GM18519 (cell line): ENCODE measurements at regions not wholly inside any gene's neighbourhood (a gene's known extent, or its start where the extent isn't known, plus 50 kb on each side); places are given as distances from the start of the nearest gene placed in this dataset.
"Not testable (repeated sequence)": the region's sequence is repeated elsewhere in the genome, so short reads cannot be mapped to it uniquely, and the experiment has no call there.

Experiments used
- ATAC-seq: cut with Tn5 transposase; IDR thresholded peaks from one replicate; pipeline ENCODE4 v1.9.1; 2021; ENCODE audit warnings: mild to moderate bottlenecking, moderate library complexity; ENCODE audit not compliant: unreplicated experiment, low FRiP score

DNA sequence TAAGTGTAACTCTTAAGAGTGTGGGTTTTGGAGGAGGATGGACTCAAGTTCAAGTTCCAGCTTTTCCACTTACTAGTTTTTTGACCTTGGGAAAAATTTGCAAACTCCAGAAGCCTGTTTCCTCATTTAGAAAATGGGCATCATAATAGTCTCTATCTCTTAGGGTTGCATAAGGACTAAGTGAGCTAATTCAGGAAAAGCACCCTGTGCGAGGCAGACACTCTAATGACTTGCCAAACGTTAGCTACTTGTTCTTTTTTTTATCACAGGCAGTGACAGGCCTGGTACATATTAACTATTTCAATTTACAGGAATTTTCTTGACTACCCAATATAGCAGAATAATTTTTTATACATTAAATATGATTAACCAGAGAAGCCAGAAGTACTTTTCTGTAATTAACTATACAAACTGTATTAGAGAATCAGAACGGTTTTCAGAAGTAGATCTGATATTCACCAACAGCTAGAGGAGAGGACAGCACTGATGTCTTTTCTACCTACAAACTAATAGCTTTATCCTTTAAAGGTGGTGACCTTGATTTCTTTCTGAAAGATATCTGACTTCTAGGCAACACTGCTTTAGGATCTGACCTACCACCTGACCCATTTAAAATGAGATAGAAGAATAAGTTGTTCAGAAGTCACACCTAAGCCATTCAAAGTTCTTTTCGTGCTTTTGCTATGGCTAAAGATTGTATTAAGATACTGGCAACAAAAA is 139.6 kb upstream of the HAND2 start:
- no peak for ATAC-seq

DNA sequence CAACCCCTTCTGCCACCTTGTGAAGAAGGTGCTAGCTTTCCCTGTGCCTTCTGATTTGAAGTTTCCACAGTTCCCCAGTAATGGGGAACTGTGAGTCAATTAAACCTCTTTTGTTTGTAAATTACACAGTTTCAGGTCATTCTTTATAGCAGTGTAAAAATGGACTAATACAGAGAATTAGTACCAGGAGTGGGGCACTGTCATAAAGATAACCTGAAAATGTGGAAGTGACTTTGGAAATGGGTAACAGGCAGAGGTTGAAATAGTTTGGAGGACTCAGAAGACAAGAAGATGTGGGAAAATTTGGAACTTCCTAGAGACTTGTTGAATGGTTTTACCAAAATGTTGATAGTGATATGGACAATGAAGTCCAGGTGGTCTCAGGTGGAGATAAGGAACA is 131.0 kb upstream of the HAND2 start:
- ATAC-seq, result no peak

DNA sequence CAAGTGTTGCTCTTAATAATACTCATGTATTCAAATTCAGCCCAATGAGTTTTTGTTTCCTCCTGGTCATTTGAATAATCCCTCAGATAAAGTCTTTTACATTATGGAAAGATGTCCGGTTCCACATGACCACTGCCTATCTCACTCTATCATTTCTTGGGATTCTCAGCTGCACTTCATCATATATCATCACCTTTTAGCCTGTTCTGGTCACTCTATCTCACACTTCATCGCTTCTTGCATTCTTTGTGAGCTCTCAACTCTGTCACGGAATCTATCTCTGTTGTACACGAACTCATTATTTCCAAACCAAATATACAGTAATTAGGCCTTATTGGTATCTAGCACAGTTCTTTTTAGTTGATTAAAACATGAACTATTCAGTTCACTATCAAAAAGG is 126.9 kb upstream of the HAND2 start:
- no peak for ATAC-seq

DNA sequence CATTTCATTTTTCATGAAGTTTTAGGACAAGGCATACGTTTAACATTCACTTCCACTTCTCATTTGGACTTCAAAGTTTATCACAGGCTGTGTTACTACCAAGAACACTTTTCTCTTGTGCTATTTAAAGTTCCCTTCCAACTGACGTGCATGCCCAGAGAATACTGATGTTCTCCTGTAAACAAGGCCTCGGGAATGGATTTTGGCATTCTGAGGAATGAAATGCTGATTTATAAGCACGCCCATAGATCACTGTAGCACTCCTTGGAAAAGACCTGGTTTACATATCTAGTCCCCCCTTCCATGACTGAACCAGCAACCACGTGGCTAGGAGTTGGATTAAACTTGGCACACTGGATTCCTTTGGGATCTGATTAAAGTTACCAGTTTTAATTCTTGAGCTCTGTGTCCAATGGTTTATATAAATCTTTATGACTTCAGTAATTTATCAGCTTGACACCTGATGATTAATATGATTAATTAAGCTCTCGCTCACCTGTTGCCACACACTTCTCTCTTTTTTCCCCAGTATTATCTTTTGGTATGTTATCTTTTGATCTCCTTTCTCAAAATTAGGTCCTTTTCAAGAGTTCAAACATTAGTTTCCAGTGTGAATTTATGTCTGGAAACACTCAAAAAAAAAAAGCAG is 122.4 kb upstream of the HAND2 start:
- ATAC-seq, result no peak

DNA sequence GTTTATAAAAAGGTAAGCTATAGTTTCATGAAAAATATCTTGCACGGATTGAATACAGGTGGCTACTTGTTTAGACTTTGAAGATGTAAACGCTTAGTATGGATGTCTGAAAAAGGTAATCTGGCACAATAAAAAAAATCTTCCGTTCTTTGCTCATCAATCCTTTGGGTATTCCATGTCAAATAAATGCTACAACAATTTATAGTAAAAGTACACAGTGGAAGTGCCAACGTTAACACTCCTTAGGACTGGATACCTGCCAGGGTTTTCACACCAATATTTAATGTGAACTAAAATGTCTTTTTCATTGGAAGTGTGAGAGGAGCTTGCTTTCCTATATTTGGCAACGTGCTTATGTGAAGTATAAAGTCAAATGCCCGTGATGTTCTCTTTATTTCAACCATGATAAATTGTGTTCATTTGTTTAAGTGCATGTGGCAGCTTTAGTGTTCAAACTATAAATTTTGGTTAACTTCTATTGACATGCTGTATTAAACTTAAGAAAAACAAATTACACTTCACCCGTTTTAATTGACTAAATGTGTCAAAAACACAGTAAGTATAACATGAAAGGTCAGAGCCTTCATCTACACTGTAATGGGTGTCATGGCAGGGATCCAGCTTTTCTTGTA is 121.7 kb upstream of the HAND2 start:
- no peak for ATAC-seq

DNA sequence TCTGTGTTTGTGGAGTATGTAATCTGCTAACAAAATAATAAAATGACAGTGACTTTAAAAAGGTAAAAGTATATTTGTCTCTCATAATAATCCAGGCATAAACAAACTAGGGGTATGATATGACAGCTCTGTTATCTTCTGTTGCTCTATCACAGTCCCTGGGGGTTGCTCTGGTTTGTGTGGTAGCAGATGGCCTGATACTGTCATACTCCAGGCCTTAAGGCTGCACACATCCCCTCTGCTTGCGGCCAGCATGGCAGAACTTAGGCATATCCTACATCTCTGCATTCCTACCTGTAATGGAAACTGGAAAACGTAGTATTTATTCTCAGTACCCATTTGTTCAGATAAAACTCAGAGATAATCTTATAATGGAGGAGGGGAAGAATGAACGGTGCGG is 117.9 kb upstream of the HAND2 start:
- no peak for ATAC-seq

DNA sequence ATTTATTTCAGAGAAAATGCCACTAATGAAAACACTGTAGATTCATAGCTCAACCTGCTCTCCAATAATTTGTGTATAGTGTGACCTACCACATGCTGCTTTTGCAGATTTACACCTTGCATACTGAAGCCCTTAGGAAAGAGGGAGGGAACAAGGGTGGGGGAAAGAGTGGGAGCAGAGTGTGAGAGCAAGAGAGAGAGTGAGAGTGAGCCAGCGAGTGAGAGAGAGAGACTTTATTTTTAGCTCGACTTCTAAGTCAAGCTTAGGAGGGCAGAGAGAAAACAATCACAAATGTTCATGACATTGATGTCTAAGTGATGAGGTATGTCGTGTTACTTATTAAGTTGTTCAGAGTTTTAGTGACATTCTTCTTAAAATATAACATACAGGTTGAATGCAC is 112.5 kb upstream of the HAND2 start:
- no peak for ATAC-seq

DNA sequence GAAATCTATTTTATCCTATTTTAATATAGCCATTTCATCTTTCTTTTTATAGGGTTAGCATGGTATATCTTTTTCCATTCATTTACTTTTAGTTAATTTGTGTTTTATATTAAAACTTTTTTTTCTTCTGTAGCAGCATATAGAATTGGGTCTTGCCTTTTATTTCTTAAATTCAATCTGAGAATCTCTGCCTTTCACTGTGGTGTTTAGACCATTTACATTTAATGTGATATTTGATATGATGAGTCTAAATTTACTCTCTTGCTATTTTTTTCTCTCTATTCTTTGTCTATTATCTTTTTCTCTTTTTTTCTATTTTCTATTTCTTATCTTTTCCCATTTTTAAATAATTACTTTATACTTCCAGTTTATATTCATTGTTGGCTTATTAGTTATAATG is 105.4 kb upstream of the HAND2 start:
- ATAC-seq, result no peak

DNA sequence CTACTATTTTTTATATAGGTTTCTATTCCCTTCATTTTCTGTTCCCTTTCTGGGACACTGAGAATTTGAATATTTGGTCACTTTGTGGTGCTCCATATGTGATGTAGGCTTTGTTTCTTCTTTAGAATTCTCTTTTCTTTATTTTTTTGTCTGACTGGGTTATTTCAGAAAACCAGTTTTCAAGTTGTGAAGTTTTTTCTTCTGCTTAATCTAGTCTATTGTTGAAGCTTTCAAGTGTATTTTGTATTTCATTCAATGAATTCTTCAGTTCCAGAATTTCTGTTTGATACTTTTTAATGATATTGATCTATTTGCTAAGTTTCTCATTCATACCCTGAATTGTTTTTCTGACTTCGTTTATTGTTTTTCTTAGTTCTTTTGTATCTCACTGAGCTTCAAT is 96.2 kb upstream of the HAND2 start:
- ATAC-seq, result no peak

DNA sequence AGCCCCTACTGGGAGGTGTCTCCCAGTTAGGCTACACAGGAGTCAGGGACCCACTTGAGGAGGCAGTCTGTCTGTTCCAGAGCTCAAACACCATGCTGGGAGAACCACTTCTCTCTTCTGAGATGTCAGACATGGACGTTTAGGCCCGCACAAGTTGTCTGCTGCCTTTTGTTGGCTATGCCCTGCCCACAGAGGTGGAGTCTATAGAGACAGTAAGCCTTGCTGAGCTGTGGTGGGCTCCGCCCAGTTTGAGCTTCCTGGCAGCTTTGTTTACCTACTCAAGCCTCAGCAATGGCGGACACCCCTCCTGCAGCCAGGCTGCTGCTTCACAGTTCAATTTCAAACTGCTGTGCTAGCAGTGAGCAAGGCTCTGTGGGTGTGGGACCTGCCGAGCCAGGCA is 88.6 kb upstream of the HAND2 start:
- not testable (repeated sequence) for ATAC-seq

DNA sequence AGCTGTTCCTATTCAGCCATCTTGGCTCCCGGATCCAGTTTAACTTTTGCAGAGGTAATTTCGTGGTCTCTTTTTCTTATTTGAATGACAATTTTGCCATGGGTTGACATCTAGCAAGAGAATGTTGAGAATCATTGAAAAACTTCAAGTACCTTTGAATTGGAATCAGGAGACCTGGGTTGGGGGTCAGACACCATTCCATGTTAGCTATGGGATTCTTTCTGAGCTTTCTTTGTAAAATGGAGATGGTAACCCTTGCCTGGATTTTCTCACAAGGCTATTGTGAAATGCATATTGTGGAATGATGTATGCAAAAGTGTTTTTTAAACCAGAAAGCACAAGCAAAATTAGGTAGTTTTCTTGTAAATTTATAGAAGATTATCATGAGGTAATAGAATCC is 79.1 kb upstream of the HAND2 start:
- ATAC-seq, result no peak

DNA sequence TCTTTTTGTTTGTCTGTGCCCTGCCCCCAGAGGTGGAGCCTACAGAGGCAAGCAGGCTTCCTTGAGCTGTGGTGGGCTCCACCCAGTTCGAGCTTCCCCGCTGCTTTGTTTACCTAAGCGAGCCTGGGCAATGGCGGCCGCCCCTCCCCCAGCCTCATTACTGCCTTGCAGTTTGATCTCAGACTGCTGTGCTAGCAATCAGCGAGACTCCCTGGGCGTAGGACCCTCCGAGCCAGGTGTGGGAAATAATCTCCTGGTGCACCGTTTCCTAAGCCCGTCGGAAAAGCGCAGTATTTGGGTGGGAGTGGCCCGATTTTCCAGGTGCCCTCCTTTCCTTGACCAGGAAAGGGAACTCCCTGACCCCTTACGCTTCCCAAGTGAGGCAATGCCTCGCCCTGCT is 78.6 kb upstream of the HAND2 start:
- not testable (repeated sequence) for ATAC-seq

DNA sequence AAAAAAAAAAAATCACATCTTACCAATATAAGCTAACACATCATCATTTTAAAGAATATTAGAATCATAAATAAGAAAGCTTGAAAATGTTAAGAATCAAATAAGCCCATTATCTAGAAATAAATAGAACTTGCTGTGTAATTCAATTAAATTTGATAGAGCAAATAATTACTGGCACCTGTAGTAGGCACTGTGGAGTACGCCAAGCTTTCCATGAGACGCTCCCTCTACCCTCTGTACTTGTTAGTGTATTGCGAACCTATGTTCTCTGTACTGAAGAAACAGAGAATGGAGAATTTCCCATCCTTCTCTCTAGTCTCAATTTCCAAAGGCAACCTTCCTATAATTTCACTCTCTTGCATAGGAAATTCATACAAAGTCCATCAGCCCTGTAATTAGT is 61.7 kb upstream of the HAND2 start:
- ATAC-seq, result no peak

DNA sequence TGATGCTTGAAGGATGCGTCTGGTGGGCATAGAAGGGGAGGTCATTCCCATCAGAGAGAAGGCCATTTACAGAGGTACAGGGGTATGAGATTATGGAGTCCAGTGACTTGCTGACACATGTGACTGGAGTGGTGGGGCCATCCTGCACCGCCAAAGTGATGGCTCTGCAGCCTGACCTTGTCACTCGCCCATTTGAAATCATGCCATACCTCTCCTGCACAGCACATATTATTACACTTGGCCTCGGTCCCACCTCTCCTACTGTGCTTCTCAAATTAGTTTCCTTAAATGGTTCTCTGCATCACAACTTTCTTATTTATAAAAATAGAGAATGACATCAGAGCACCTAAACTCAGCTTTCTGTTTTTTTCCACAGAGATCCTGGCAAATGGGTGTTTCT is 60.7 kb upstream of the HAND2 start:
- no peak for ATAC-seq

DNA sequence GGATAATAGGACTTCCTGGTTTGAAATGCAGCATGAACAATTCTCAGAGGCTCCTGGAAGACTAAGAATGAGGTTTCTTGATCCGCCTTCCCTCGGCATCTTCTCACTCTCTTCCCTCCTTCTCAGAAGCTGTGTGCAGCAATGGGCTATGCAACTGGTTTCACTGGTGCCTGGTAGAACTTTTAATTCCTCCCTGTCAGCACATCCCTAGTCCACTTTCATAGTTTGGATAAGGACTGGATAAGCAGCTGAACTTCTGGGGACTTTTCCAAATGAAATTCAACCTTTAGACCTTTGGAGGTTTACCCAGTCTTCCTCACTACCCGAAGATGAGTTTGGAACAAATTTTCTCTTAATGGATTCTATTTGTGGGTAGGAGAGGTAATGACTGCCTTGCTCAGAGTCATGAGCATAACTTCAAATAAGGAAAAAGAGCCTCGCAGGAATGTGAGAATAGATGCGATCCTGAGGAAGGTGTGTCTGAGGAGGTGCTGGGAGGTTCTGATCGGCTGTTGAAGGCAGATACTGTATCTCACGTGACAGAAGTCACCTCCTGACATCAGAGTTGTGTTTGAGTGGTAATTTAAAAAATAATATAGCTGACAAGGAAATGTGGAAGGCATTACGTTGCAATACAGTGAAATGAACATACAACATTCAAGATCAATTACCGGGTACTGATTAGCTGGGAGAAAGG is 56.0 kb upstream of the HAND2 start:
- ATAC-seq, result no peak

DNA sequence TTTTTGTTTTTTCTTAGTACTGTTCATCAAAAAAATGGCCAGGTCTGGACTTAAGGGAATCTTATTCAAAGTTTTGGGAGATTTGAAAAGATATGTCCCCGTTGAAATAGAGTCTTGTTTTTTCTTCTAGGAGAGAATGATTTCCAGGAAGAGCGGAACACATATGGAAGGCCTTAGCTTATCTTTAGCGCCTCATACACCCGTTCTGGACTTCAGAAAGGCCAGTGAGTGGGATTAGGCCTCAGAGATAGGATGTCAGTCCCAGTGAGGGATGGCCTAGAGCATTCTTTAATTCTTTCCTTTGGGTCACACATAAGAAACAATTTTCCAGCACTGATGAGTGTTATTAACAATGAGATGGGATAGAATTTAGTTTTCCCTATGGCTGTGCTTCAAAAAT is 54.5 kb upstream of the HAND2 start:
- no peak for ATAC-seq
